ENCODE measurements at regions not wholly inside any gene's neighbourhood (a gene's known extent, or its start where the extent isn't known, plus 50 kb on each side); places are given as distances from the start of the nearest gene placed in this dataset.

- no peak for TF ChIP-seq CTCF (IDR thresholded peaks at IDR 0.05; ENCODE audit: unreplicated experiment)
- CTCF ChIA-PET, result no interaction called here
- Mint-ChIP-seq H3K4me1 (ENCODE audit: low read depth, unreplicated experiment) (peaks cover 19% of the 10 kb centered on the region), H3K27ac (ENCODE audit: unreplicated experiment) (no peak overlapping the region), H3K27me3 (ENCODE audit: unreplicated experiment) (no peaks in the 10 kb centered on the region), H3K9me3 (ENCODE audit: low read depth, unreplicated experiment) (no peaks in the 10 kb centered on the region), H3K36me3 (ENCODE audit: insufficient read depth, unreplicated experiment) (no peaks in the 10 kb centered on the region), H3K4me3 (ENCODE audit: low read depth, unreplicated experiment) (no peak overlapping the region)
- no peak for DNase-seq
- intact Hi-C loops (cut with micrococcal nuclease; ENCODE audit: unreplicated experiment), result no loop called here
- no TSS peak for BruUV-seq (replicated peaks)
Observed at GRCh38 chr2:71952572-71953188, 195.0 kb downstream of the CYP26B1 start.

- Mint-ChIP-seq H3K9me3 (ENCODE audit: low read depth, unreplicated experiment) (no peaks in the 10 kb centered on the region), H3K27me3 (ENCODE audit: unreplicated experiment) (no peaks in the 10 kb centered on the region), H3K4me1 (ENCODE audit: low read depth, unreplicated experiment) (peaks cover 19% of the 10 kb centered on the region), H3K27ac (ENCODE audit: unreplicated experiment) (no peak overlapping the region), H3K4me3 (ENCODE audit: low read depth, unreplicated experiment) (no peak overlapping the region), H3K36me3 (ENCODE audit: insufficient read depth, unreplicated experiment) (no peaks in the 10 kb centered on the region)
- DNase-seq, result no peak
- BruUV-seq (replicated peaks), result no TSS peak
- CTCF ChIA-PET, result no interaction called here
- no peak for TF ChIP-seq CTCF (IDR thresholded peaks at IDR 0.05; ENCODE audit: unreplicated experiment)
- intact Hi-C loops (cut with micrococcal nuclease; ENCODE audit: unreplicated experiment), result no loop called here
Observed at GRCh38 chr2:71951718-71952404, 195.8 kb downstream of the CYP26B1 start.

- Mint-ChIP-seq H3K4me1 (ENCODE audit: low read depth, unreplicated experiment) (peaks cover 19% of the 10 kb centered on the region), H3K36me3 (ENCODE audit: insufficient read depth, unreplicated experiment) (no peaks in the 10 kb centered on the region), H3K27ac (ENCODE audit: unreplicated experiment) (no peak overlapping the region), H3K4me3 (ENCODE audit: low read depth, unreplicated experiment) (no peak overlapping the region), H3K9me3 (ENCODE audit: low read depth, unreplicated experiment) (no peaks in the 10 kb centered on the region), H3K27me3 (ENCODE audit: unreplicated experiment) (no peaks in the 10 kb centered on the region)
- no peak for DNase-seq
- no TSS peak for BruUV-seq (replicated peaks)
- intact Hi-C loops (cut with micrococcal nuclease; ENCODE audit: unreplicated experiment), result no loop called here
- no peak for TF ChIP-seq CTCF (IDR thresholded peaks at IDR 0.05; ENCODE audit: unreplicated experiment)
- CTCF ChIA-PET, result no interaction called here
Observed at GRCh38 chr2:71951083-71951468, 196.6 kb downstream of the CYP26B1 start.

GRCh38 chr2:71950256-71951082 is 197.2 kb downstream of the CYP26B1 start:
- DNase-seq, result no peak
- Mint-ChIP-seq H3K27me3 (ENCODE audit: unreplicated experiment) (no peaks in the 10 kb centered on the region), H3K36me3 (ENCODE audit: insufficient read depth, unreplicated experiment) (no peaks in the 10 kb centered on the region), H3K27ac (ENCODE audit: unreplicated experiment) (no peak overlapping the region), H3K4me3 (ENCODE audit: low read depth, unreplicated experiment) (no peak overlapping the region), H3K4me1 (ENCODE audit: low read depth, unreplicated experiment) (peaks cover 19% of the 10 kb centered on the region), H3K9me3 (ENCODE audit: low read depth, unreplicated experiment) (no peaks in the 10 kb centered on the region)
- no peak for TF ChIP-seq CTCF (IDR thresholded peaks at IDR 0.05; ENCODE audit: unreplicated experiment)
- BruUV-seq (replicated peaks), result no TSS peak
- CTCF ChIA-PET, result no interaction called here
- intact Hi-C loops (cut with micrococcal nuclease; ENCODE audit: unreplicated experiment), result no loop called here

Data from Calu3 (cell line).